Activated CD4-positive, alpha-beta T cell treated with anti-CD3 and anti-CD28 coated beads, Interleukin-2, Interleukin-6, amounts not matched to agents 100 ng/mL and 50 ng/mL, durations not matched to agents 16 hours and 8 hours (primary cell): ENCODE measurements at regions not wholly inside any gene's neighbourhood (a gene's known extent, or its start where the extent isn't known, plus 50 kb on each side); places are given as distances from the start of the nearest gene placed in this dataset.

Source experiments
- DNase-seq: peaks from one replicate; pipeline ENCODE4 v3.0.0-alpha.2; 2020

GRCh38 chr5:87503004-87503403 is 90.3 kb upstream of the CCNH start:
- DNase-seq, result no peak

GRCh38 chr5:87499478-87500410 is 87.0 kb upstream of the CCNH start:
- no peak for DNase-seq
